Heart right ventricle (tissue), 16 donors: ENCODE measurements at regions not wholly inside any gene's neighbourhood (a gene's known extent, or its start where the extent isn't known, plus 50 kb on each side); places are given as distances from the start of the nearest gene placed in this dataset.

Experiments
- ATAC-seq, 8 donors: fragments of 200-7000 bp; cut with Tn5 transposase; one replicate each; pipeline ENCODE4 v1.9.1; 2020; ENCODE audit warnings: mild to moderate bottlenecking in 8 of 8, moderate library complexity in 8 of 8, moderate number of reproducible peaks in 1 of 8
- DNase-seq, 2 donors: peaks; one replicate each; pipeline ENCODE4 v3.0.0-alpha.2; 2020
- H3K27ac ChIP-seq, 10 donors: fragments of 200-600 bp; sonication (generic) in 2 of 10; one replicate each; pipeline versions ENCODE4 v1.5.0 to v1.8.0; 2020 to 2022; ENCODE audit warnings: mild to moderate bottlenecking in 3 of 10
- H3K27me3 ChIP-seq, 7 donors: fragments of 200-600 bp; one replicate each; pipeline ENCODE4 v1.8.0; 2021 to 2022; ENCODE audit warnings: mild to moderate bottlenecking in 2 of 7
- H3K36me3 ChIP-seq, 9 donors: fragments of 200-600 bp; sonication (generic) in 1 of 9; one replicate each; pipeline versions ENCODE4 v1.5.0 to v1.8.0; 2020 to 2022; ENCODE audit warnings: mild to moderate bottlenecking in 2 of 9
- H3K4me1 ChIP-seq, 9 donors: fragments of 200-600 bp; sonication (generic) in 1 of 9; one replicate each; pipeline versions ENCODE4 v1.5.0 to v1.8.0; 2020 to 2022; ENCODE audit warnings: mild to moderate bottlenecking in 4 of 9
- H3K4me3 ChIP-seq, 10 donors: fragments of 200-600 bp; sonication (generic) in 2 of 10; one replicate each; pipeline versions ENCODE4 v1.5.0 to v1.8.0; 2020 to 2022; ENCODE audit warnings: mild to moderate bottlenecking in 7 of 10, moderate library complexity in 2 of 10
- H3K9me3 ChIP-seq, 11 donors: fragments of 200-600 bp in 10 of 11; sonication (generic) in 2 of 11; one replicate each; pipeline versions ENCODE4 v1.5.0 to v1.8.0; 2013 to 2022; ENCODE audit warnings: mild to moderate bottlenecking in 2 of 11, control low read depth in 1 of 11, moderate library complexity in 1 of 11
- CTCF ChIP-seq, 9 donors: fragments of 200-600 bp; sonication (generic) in 2 of 9; IDR thresholded peaks; one replicate each; pipeline versions ENCODE4 v1.5.0 to v1.8.0; 2021 to 2022; ENCODE audit warnings: antibody characterized with exemption in 9 of 9, mild to moderate bottlenecking in 5 of 9, moderate library complexity in 1 of 9
- WGBS, 2 donors: extraction: QIAGEN DNeasy Blood & Tissue Kit; methylation state at CpG; one replicate each; pipeline ENCODE4 v1.1.7; 2013; ENCODE audit warnings: inconsistent platforms in 1 of 2; 5-methylcytosine and 5-hydroxymethylcytosine counted together
- intact Hi-C, 10 donors: fragments of 100-400 bp; cut with DNase I; formaldehyde crosslinking; loops; one replicate each; pipeline versions ENCODE4 v1.11.1 to v1.14.2; 2022
- donor health status: Arrhythmogenic right ventricular cardiomyopathy.
- donor health status: ischemic (EF 13 %, LVEDD 7.1; RV severe dilation, severe dysfunction).
- donor health status: healthy with polysubstance abuse.
- donor health status: DM: no; HTN: yes; CAD: no.
- donor health status: DM: no; HTN: no; CAD: no.
- donor health status: ischemic (EF 25% LVEDD 6.9; RV normal size, moderate dysfunction).
- donor health status: ischemic (EF 25% LVEDD 5.7; RV mildly dilated, moderate dysfunction).
- donor health status: healthy.
- donor health status: DM: yes; HTN: yes; CAD: no.
- donor health status: Ischemic cardiomyopathy.
- donor health status: ischemic (EF 35%, LVEDD 5.7; RV mildly dilated, moderate dysfunction).
- donor health status: nonischemic (EF 11% LVEDD 7.7; RV severe dilation, severe dysfunction).
- donor health status: DM: yes; HTN: yes; CAD: no.
- donor health status: PGD.
- donor health status: ischemic (EF 29% LVEDD 5.4; RV normal size, mild dysfunction).
- donor health status: nonischemic (EF 23%, LVEDD 6.1; RV moderate dilation, normal function).

GRCh38 chr13:54165581-54166215 is 1137.1 kb downstream of the OLFM4 start:
- TF ChIP-seq CTCF (IDR thresholded peaks at IDR 0.05), result no peak
- ATAC-seq (no peak), DNase-seq (no peak)
- H3K9me3 ChIP-seq, result peaks cover 0 to 6% (median 0%) of the 10 kb centered on the region in 11 donors
- WGBS, 2 donors, result 69% methylated on average over 7 of the region's 7 CpGs
- no peaks in the 10 kb centered on the region for H3K27me3 ChIP-seq
- intact Hi-C loops, result no loop called here
- H3K4me3 ChIP-seq, result no peak overlapping the region
- peaks cover 0 to 4% (median 0%) of the 10 kb centered on the region in 9 donors for H3K4me1 ChIP-seq
- no peak overlapping the region for H3K27ac ChIP-seq
- no peaks in the 10 kb centered on the region for H3K36me3 ChIP-seq

- Histone ChIP-seq H3K27me3 (no peaks in the 10 kb centered on the region), H3K4me3 (no peak overlapping the region), H3K9me3 (peaks cover 0 to 4% (median 0%) of the 10 kb centered on the region in 11 donors), H3K4me1 (no peaks in the 10 kb centered on the region), H3K27ac (no peak overlapping the region), H3K36me3 (no peaks in the 10 kb centered on the region)
- intact Hi-C loops, result no loop called here
- ATAC-seq (no peak), DNase-seq (no peak)
- TF ChIP-seq CTCF (IDR thresholded peaks at IDR 0.05), result no peak
Measured at GRCh38 chr13:54173996-54174395, 1145.4 kb downstream of the OLFM4 start.

- Histone ChIP-seq H3K27ac (no peak overlapping the region), H3K4me1 (no peaks in the 10 kb centered on the region), H3K27me3 (no peaks in the 10 kb centered on the region), H3K4me3 (no peak overlapping the region), H3K36me3 (no peaks in the 10 kb centered on the region), H3K9me3 (peaks cover 0 to 4% (median 0%) of the 10 kb centered on the region in 11 donors)
- intact Hi-C loops, result no loop called here
- no peak for TF ChIP-seq CTCF (IDR thresholded peaks at IDR 0.05)
- ATAC-seq (no peak), DNase-seq (no peak)
- 10 to 11% methylated on average over 1 of the region's 1 CpG for WGBS, 2 donors
Measured at GRCh38 chr13:54175466-54175865, 1146.9 kb downstream of the OLFM4 start.

- no peaks in the 10 kb centered on the region for H3K27me3 ChIP-seq
- WGBS, 2 donors, result 29 to 34% methylated on average over 3 of the region's 3 CpGs
- no peaks in the 10 kb centered on the region for H3K36me3 ChIP-seq
- H3K27ac ChIP-seq, result no peak overlapping the region
- no peak for ATAC-seq
- no peaks in the 10 kb centered on the region for H3K4me1 ChIP-seq
- no peak overlapping the region for H3K4me3 ChIP-seq
- intact Hi-C loops, result no loop called here
- no peak for DNase-seq
- no peak for TF ChIP-seq CTCF (IDR thresholded peaks at IDR 0.05)
- H3K9me3 ChIP-seq, result peaks cover 0 to 4% (median 0%) of the 10 kb centered on the region in 11 donors
Measured at GRCh38 chr13:54177466-54177865, 1148.9 kb downstream of the OLFM4 start.
